ENCODE measurements at regions not wholly inside any gene's neighbourhood (a gene's known extent, or its start where the extent isn't known, plus 50 kb on each side); places are given as distances from the start of the nearest gene placed in this dataset.

GRCh38 chr2:236798491-236798890 is 228.9 kb downstream of the ACKR3 start:
- no peak overlapping the region for H3K4me3 ChIP-seq
- H3K36me3 ChIP-seq = no peaks in the 10 kb centered on the region
- no peaks in the 10 kb centered on the region for H3K27me3 ChIP-seq (ENCODE audit: low read depth)
- H3K27ac ChIP-seq = no peak overlapping the region
- no peak for DNase-seq
- H3K4me1 ChIP-seq = no peaks in the 10 kb centered on the region
- H3K9me3 ChIP-seq = no peaks in the 10 kb centered on the region
- no peak for ATAC-seq
- no peak for TF ChIP-seq CTCF (IDR thresholded peaks at IDR 0.05)
- intact Hi-C loops (cut with DNase I) = no loop called here

GRCh38 chr2:236799391-236800026 is 229.9 kb downstream of the ACKR3 start:
- Histone ChIP-seq H3K4me1 (no peaks in the 10 kb centered on the region), H3K27ac (no peak overlapping the region), H3K36me3 (no peaks in the 10 kb centered on the region), H3K27me3 (ENCODE audit: low read depth) (no peaks in the 10 kb centered on the region), H3K9me3 (no peaks in the 10 kb centered on the region), H3K4me3 (no peak overlapping the region)
- DNase-seq (no peak), ATAC-seq (no peak)
- TF ChIP-seq CTCF (IDR thresholded peaks at IDR 0.05) = no peak
- intact Hi-C loops (cut with DNase I) = no loop called here

- no peaks in the 10 kb centered on the region for H3K27me3 ChIP-seq (ENCODE audit: low read depth)
- ATAC-seq = no peak
- H3K9me3 ChIP-seq = peaks cover 4% of the 10 kb centered on the region
- no peak overlapping the region for H3K4me3 ChIP-seq
- no peaks in the 10 kb centered on the region for H3K36me3 ChIP-seq
- no peak for DNase-seq
- no peak for TF ChIP-seq CTCF (IDR thresholded peaks at IDR 0.05)
- no peaks in the 10 kb centered on the region for H3K4me1 ChIP-seq
- H3K27ac ChIP-seq = no peak overlapping the region
- intact Hi-C loops (cut with DNase I) = no loop called here
These were observed 233.2 kb downstream of the ACKR3 start for GRCh38 chr2:236802862-236803261.

GRCh38 chr2:236803621-236804020 is 234.0 kb downstream of the ACKR3 start:
- Histone ChIP-seq H3K4me1 (no peaks in the 10 kb centered on the region), H3K4me3 (no peak overlapping the region), H3K27ac (no peak overlapping the region), H3K27me3 (ENCODE audit: low read depth) (no peaks in the 10 kb centered on the region), H3K36me3 (no peaks in the 10 kb centered on the region), H3K9me3 (peaks cover 6% of the 10 kb centered on the region)
- DNase-seq (no peak), ATAC-seq (no peak)
- no peak for TF ChIP-seq CTCF (IDR thresholded peaks at IDR 0.05)
- intact Hi-C loops (cut with DNase I) = no loop called here

- intact Hi-C loops (cut with DNase I) = no loop called here
- Histone ChIP-seq H3K4me1 (no peaks in the 10 kb centered on the region), H3K36me3 (no peaks in the 10 kb centered on the region), H3K27me3 (ENCODE audit: low read depth) (no peaks in the 10 kb centered on the region), H3K9me3 (peaks cover 23% of the 10 kb centered on the region), H3K4me3 (no peak overlapping the region), H3K27ac (no peak overlapping the region)
- ATAC-seq (no peak), DNase-seq (no peak)
- TF ChIP-seq CTCF (IDR thresholded peaks at IDR 0.05) = no peak
These were observed 236.3 kb downstream of the ACKR3 start for GRCh38 chr2:236805800-236806531.

Measured in lower lobe of right lung (tissue), 2 donors.